Keratinocyte (primary cell): ENCODE measurements at regions not wholly inside any gene's neighbourhood (a gene's known extent, or its start where the extent isn't known, plus 50 kb on each side); places are given as distances from the start of the nearest gene placed in this dataset.

ENCODE experiments used
- DNase-seq: peaks from one replicate; pipeline ENCODE4 v3.0.0-alpha.2; 2011; ENCODE audit warnings: low read depth, missing footprints, low spot score
- FAIRE-seq: peaks from 2 replicates; lab custom pipeline; 2011; peaks lifted over from hg19 to GRCh38; lab: Jason Lieb, UNC
- H2AFZ ChIP-seq: 2 replicates; pipeline ENCODE4 v1.6.0; 2012; ENCODE audit warnings: low read length, control low read depth, inconsistent platforms; ENCODE audit not compliant: control insufficient read depth
- H3K27ac ChIP-seq: 2 replicates; pipeline ENCODE4 v1.5.1; 2011; ENCODE audit warnings: low read length; ENCODE audit not compliant: control insufficient read depth, insufficient read depth
- H3K27me3 ChIP-seq: 3 replicates; pipeline ENCODE4 v1.6.0; 2011; ENCODE audit warnings: low read length; ENCODE audit not compliant: control insufficient read depth, insufficient read depth; ENCODE audit errors: extremely low read depth
- H3K36me3 ChIP-seq, 2 experiments: 2 replicates in 1 of 2; 3 replicates in 1 of 2; pipeline ENCODE4 v1.5.1; 2011; ENCODE audit warnings: low read length in 2 of 2, mild to moderate bottlenecking in 1 of 2; ENCODE audit not compliant: control insufficient read depth in 2 of 2, insufficient read depth in 2 of 2; ENCODE audit errors: extremely low read depth in 1 of 2
- H3K4me1 ChIP-seq: 3 replicates; pipeline ENCODE4 v1.5.1; 2011; ENCODE audit warnings: low read length; ENCODE audit not compliant: control insufficient read depth, insufficient read depth; ENCODE audit errors: extremely low read depth
- H3K4me2 ChIP-seq: 3 replicates; pipeline ENCODE4 v1.6.0; 2011; ENCODE audit warnings: low read depth, low read length; ENCODE audit not compliant: control insufficient read depth, insufficient read depth; ENCODE audit errors: extremely low read depth
- H3K4me3 ChIP-seq, 3 experiments: fragments of 200-600 bp in 1 of 3; sonication (generic) in 1 of 3; 2 replicates in 2 of 3; 3 replicates in 1 of 3; pipeline ENCODE4 v1.5.1; 2011 to 2016; ENCODE audit warnings: low read length in 3 of 3, mild to moderate bottlenecking in 3 of 3, control low read depth in 2 of 3, inconsistent platforms in 1 of 3, low read depth in 1 of 3, mixed read lengths in 1 of 3, mixed run types in 1 of 3, moderate library complexity in 1 of 3; ENCODE audit not compliant: control insufficient read depth in 2 of 3, insufficient read depth in 2 of 3; ENCODE audit errors: extremely low read depth in 1 of 3
- H3K79me2 ChIP-seq: 2 replicates; pipeline ENCODE4 v1.6.0; 2012; ENCODE audit warnings: low read length; ENCODE audit not compliant: control insufficient read depth, insufficient read depth
- H3K9ac ChIP-seq: 3 replicates; pipeline ENCODE4 v1.6.0; 2011; ENCODE audit warnings: low read length; ENCODE audit not compliant: control insufficient read depth, insufficient read depth; ENCODE audit errors: extremely low read depth
- H3K9me1 ChIP-seq: 3 replicates; pipeline ENCODE4 v1.6.0; 2011; ENCODE audit warnings: low read length; ENCODE audit not compliant: control insufficient read depth, insufficient read depth; ENCODE audit errors: extremely low read depth
- H3K9me3 ChIP-seq: 2 replicates; pipeline ENCODE4 v1.5.1; 2012; ENCODE audit warnings: low read depth, low read length; ENCODE audit not compliant: control insufficient read depth
- H4K20me1 ChIP-seq: 3 replicates; pipeline ENCODE4 v1.6.0; 2011; ENCODE audit warnings: low read length; ENCODE audit not compliant: control insufficient read depth, insufficient read depth; ENCODE audit errors: extremely low read depth
- EZH2 ChIP-seq: IDR thresholded peaks from one replicate; pipeline ENCODE4 v1.6.1; 2012; ENCODE audit warnings: inconsistent platforms, mild to moderate bottlenecking, low read length, moderate library complexity
- dilution Hi-C: fragments of 300-500 bp; cut with MboI; formaldehyde crosslinking; loops from one replicate; pipeline ENCODE4 v1.7.0; 2020; ENCODE audit warnings: low sequenced_read_pairs; ENCODE audit not compliant: extremely low pct_ligation_motif_present
- TF ChIP-seq, protein P1 (sequence below), 3 experiments: IDR thresholded peaks in 1 of 3; conservative IDR thresholded peaks in 1 of 3; optimal IDR thresholded peaks in 1 of 3; 2 replicates in 2 of 3; 3 replicates in 1 of 3; pipeline versions ENCODE3 to v1.5.1; 2011; ENCODE audit warnings: low read length in 3 of 3, mild to moderate bottlenecking in 3 of 3, moderate library complexity in 2 of 3, control low read depth in 1 of 3, inconsistent platforms in 1 of 3; ENCODE audit not compliant: insufficient read depth in 2 of 3; ENCODE audit errors: extremely low read depth in 1 of 3

DNA sequence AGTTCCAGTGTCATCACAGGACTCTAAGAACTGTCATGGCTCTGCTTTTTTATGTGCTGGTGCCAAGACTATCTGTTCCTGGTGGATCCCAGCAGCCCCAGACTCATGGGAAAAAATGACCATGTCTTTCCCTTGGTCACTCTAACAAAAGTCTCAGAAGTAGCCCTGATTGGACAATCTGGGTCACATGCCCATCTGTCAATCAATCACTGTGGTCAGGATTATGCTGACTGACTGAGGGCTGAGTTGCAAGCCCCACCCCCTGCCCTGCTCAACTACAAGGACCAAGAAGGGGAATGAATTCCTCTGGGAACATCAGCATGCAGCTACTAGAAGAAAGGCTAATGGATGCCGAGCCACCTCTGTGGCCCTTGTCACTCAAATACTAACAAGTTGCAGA lies 91.6 kb downstream of the EDN3 start:
- H3K4me1 ChIP-seq, result no peaks in the 10 kb centered on the region
- no peak for TF ChIP-seq EZH2
- TF ChIP-seq, protein P1, sequence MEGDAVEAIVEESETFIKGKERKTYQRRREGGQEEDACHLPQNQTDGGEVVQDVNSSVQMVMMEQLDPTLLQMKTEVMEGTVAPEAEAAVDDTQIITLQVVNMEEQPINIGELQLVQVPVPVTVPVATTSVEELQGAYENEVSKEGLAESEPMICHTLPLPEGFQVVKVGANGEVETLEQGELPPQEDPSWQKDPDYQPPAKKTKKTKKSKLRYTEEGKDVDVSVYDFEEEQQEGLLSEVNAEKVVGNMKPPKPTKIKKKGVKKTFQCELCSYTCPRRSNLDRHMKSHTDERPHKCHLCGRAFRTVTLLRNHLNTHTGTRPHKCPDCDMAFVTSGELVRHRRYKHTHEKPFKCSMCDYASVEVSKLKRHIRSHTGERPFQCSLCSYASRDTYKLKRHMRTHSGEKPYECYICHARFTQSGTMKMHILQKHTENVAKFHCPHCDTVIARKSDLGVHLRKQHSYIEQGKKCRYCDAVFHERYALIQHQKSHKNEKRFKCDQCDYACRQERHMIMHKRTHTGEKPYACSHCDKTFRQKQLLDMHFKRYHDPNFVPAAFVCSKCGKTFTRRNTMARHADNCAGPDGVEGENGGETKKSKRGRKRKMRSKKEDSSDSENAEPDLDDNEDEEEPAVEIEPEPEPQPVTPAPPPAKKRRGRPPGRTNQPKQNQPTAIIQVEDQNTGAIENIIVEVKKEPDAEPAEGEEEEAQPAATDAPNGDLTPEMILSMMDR (optimal IDR thresholded peaks at IDR 0.05 in 1 of 3, IDR thresholded peaks at IDR 0.05 in 1 of 3, conservative IDR thresholded peaks at IDR 0.05 in 1 of 3; ENCODE audit: extremely low read depth in 1 of 3, insufficient read depth in 2 of 3, low read length in 3 of 3), result no peak
- no peak for DNase-seq
- no peak overlapping the region for H3K4me3 ChIP-seq
- H4K20me1 ChIP-seq, result no peaks in the 10 kb centered on the region
- H3K9me3 ChIP-seq, result no peaks in the 10 kb centered on the region
- H3K4me2 ChIP-seq, result no peak overlapping the region
- no peak overlapping the region for H2AFZ ChIP-seq
- H3K79me2 ChIP-seq, result no peaks in the 10 kb centered on the region
- H3K9me1 ChIP-seq, result no peaks in the 10 kb centered on the region
- H3K27me3 ChIP-seq, result no peaks in the 10 kb centered on the region
- dilution Hi-C loops, result no loop called here
- no peak overlapping the region for H3K9ac ChIP-seq
- no peaks in the 10 kb centered on the region for H3K36me3 ChIP-seq
- no peak overlapping the region for H3K27ac ChIP-seq
- no peak for FAIRE-seq

DNA sequence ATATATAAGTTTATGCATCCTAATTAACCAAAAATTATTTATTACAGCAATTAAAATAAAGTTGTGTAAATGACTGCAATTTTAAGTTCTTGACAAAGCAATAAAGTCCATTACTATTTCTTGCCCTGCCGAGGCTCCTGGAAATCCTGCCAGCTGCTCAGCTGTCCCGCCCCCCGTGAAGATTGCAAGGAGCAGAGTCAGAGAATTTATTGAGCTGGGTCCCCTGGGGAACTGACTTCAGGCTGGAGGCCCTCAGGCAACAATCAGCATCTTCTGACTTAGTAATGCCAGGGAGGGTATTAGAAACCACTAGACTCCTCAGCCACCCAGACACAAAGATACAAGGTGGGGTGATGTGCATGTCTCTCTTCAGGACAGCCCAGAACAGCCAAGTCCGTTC lies 92.3 kb downstream of the EDN3 start:
- no peak for FAIRE-seq

More for the DNA sequence above, 92.3 kb downstream of the EDN3 start:
- Histone ChIP-seq H3K9me1 (no peaks in the 10 kb centered on the region), H3K36me3 (no peaks in the 10 kb centered on the region), H3K4me1 (no peaks in the 10 kb centered on the region), H2AFZ (no peak overlapping the region), H3K4me3 (no peak overlapping the region), H3K9me3 (no peaks in the 10 kb centered on the region), H3K4me2 (no peak overlapping the region), H3K27ac (no peak overlapping the region), H3K9ac (no peak overlapping the region), H3K79me2 (no peaks in the 10 kb centered on the region), H4K20me1 (no peaks in the 10 kb centered on the region), H3K27me3 (no peaks in the 10 kb centered on the region)
- DNase-seq, result no peak
- dilution Hi-C loops, result no loop called here
- no peak for TF ChIP-seq EZH2
- TF ChIP-seq, protein P1 (optimal IDR thresholded peaks at IDR 0.05 in 1 of 3, IDR thresholded peaks at IDR 0.05 in 1 of 3, conservative IDR thresholded peaks at IDR 0.05 in 1 of 3; ENCODE audit: extremely low read depth in 1 of 3, insufficient read depth in 2 of 3, low read length in 3 of 3), result no peak
